HEK293T (cell line): ENCODE measurements at regions not wholly inside any gene's neighbourhood (a gene's known extent, or its start where the extent isn't known, plus 50 kb on each side); places are given as distances from the start of the nearest gene placed in this dataset.

Source experiments
- FOXA1 ChIP-seq: fragments of 450-650 bp; IDR thresholded peaks from 2 replicates; pipeline ENCODE4 v1.6.1; 2016; ENCODE audit warnings: mild to moderate bottlenecking
- FOXK2 ChIP-seq: fragments of 450-650 bp; IDR thresholded peaks from 2 replicates; pipeline ENCODE4 v1.6.1; 2016; ENCODE audit warnings: mild to moderate bottlenecking

- TF ChIP-seq FOXA1, result no peak
- no peak for TF ChIP-seq FOXK2
Measured at GRCh38 chr6:100119261-100119660, 125.2 kb upstream of the MCHR2 start.
